Endodermal cell (in vitro differentiated cells): ENCODE measurements at regions not wholly inside any gene's neighbourhood (a gene's known extent, or its start where the extent isn't known, plus 50 kb on each side); places are given as distances from the start of the nearest gene placed in this dataset.
A peak's percentile ranks its signal among the peaks of the same experiment; 100 is the strongest.

Experiments
- DNase-seq: peaks from one replicate; pipeline ENCODE4 v3.0.0-alpha.2; 2017
- H3K27ac ChIP-seq: 2 replicates; pipeline ENCODE4 v1.5.1; 2013; ENCODE audit warnings: mild to moderate bottlenecking, low read depth, low read length, moderate library complexity
- H3K27me3 ChIP-seq: 2 replicates; pipeline ENCODE4 v1.6.1; 2013; ENCODE audit warnings: mild to moderate bottlenecking, low read length, moderate library complexity; ENCODE audit not compliant: insufficient read depth, control insufficient read depth, poor library complexity, severe bottlenecking
- H3K36me3 ChIP-seq: 2 replicates; pipeline ENCODE4 v1.7.0; 2013; ENCODE audit warnings: mild to moderate bottlenecking, low read length, moderate library complexity; ENCODE audit not compliant: control insufficient read depth, insufficient read depth
- H3K4me1 ChIP-seq: one replicate; pipeline ENCODE4 v1.7.0; 2013; ENCODE audit warnings: low read length; ENCODE audit not compliant: control insufficient read depth, insufficient read depth
- H3K4me3 ChIP-seq: 2 replicates; pipeline ENCODE4 v1.5.1; 2013; ENCODE audit warnings: mild to moderate bottlenecking, low read length, moderate library complexity
- H3K9ac ChIP-seq: 2 replicates; pipeline ENCODE4 v1.6.1; 2013; ENCODE audit warnings: mild to moderate bottlenecking, low read length, moderate library complexity; ENCODE audit not compliant: poor library complexity, severe bottlenecking; ENCODE audit errors: extremely low read depth
- H3K9me3 ChIP-seq: 2 replicates; pipeline ENCODE4 v1.6.1; 2013; ENCODE audit warnings: mild to moderate bottlenecking, low read length, moderate library complexity; ENCODE audit not compliant: control insufficient read depth
- H3K27ac Mint-ChIP-seq: 2 replicates; pipeline ENCODE4 v1.8.0; 2020; ENCODE audit warnings: mixed read lengths
- H3K27me3 Mint-ChIP-seq: 2 replicates; pipeline ENCODE4 v1.8.0; 2021; ENCODE audit warnings: mild to moderate bottlenecking, mixed read lengths; ENCODE audit not compliant: insufficient read depth
- H3K36me3 Mint-ChIP-seq: 2 replicates; pipeline ENCODE4 v1.8.0; 2020; ENCODE audit warnings: low read depth, mixed read lengths
- H3K4me1 Mint-ChIP-seq: 2 replicates; pipeline ENCODE4 v1.8.0; 2020; ENCODE audit warnings: mixed read lengths
- H3K4me3 Mint-ChIP-seq: 2 replicates; pipeline ENCODE4 v1.8.0; 2020; ENCODE audit warnings: mild to moderate bottlenecking, moderate library complexity, mixed read lengths
- H3K9me3 Mint-ChIP-seq: 2 replicates; pipeline ENCODE4 v1.8.0; 2020; ENCODE audit warnings: mild to moderate bottlenecking, mixed read lengths
- CTCF ChIP-seq: fragments of 200-600 bp; sonication (generic); conservative IDR thresholded peaks from 2 replicates; pipeline ENCODE4 v1.5.0; 2021; ENCODE audit warnings: antibody characterized with exemption, mild to moderate bottlenecking
- WGBS, 2 experiments: methylation state at CpG; one replicate each; pipeline versions ENCODE4 v1.1.5 to v1.1.7; 2013; ENCODE audit warnings: missing lambda C conversion rate in 2 of 2, mixed read lengths in 1 of 2; ENCODE audit not compliant: insufficient coverage in 1 of 2, insufficient read length in 1 of 2; 5-methylcytosine and 5-hydroxymethylcytosine counted together

DNA sequence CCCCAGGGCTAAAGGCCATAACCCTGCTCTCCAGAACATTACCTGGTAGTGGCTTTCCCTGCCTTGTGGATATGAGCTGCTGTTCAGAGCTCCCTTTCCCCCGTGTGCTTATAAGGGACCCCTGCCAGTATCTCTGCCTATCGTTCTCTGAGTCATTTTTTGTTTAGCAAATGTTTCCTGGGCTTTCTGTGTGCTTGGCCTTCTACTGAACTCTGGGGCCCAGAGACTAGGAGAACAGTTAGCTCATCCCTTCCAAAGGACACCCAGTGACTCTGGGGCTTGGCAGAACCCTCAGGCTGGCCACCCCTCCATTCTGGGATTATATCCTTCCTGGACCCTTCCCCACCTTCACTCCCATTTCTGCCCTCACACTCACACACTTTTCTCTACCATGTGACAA lies 80.8 kb upstream of the POU3F1 start:
- Histone ChIP-seq H3K9me3 (no peaks in the 10 kb centered on the region), H3K27ac (no peak overlapping the region), H3K9ac (no peak overlapping the region), H3K36me3 (no peaks in the 10 kb centered on the region), H3K27me3 (no peaks in the 10 kb centered on the region), H3K4me1 (no peaks in the 10 kb centered on the region), H3K4me3 (no peak overlapping the region)
- no peak overlapping the region for H3K27ac Mint-ChIP-seq
- no peak overlapping the region for H3K4me3 Mint-ChIP-seq
- H3K27me3 Mint-ChIP-seq: peaks cover 26% of the 10 kb centered on the region
- no peaks in the 10 kb centered on the region for H3K9me3 Mint-ChIP-seq
- 78 to 83% methylated on average over 2 of the region's 2 CpGs for WGBS, 2 experiments
- H3K4me1 Mint-ChIP-seq: no peaks in the 10 kb centered on the region
- DNase-seq: no peak
- H3K36me3 Mint-ChIP-seq: no peaks in the 10 kb centered on the region
- TF ChIP-seq CTCF: no peak

DNA sequence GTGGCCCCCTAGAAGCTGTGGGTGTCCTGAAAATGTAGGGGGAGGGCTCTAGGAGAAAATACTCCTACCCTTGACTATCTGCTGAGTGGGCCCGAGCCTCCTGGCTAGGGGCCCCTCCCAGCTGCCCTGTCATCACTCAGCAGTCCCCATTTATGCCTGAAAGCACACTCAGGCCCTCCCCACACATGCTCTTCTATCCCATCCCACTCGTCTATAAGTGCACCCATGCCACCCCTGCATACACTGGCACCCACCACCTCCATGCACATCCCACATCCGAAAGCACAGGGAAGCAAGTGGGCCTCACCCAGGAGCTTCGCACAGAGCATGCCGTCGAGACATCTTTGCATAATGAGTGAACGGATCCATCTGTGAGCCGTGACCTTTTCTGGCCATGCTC lies 80.4 kb upstream of the POU3F1 start:
- Histone ChIP-seq H3K4me1 (no peaks in the 10 kb centered on the region), H3K9me3 (no peaks in the 10 kb centered on the region), H3K4me3 (no peak overlapping the region), H3K27ac (no peak overlapping the region), H3K9ac (no peak overlapping the region), H3K27me3 (no peaks in the 10 kb centered on the region), H3K36me3 (no peaks in the 10 kb centered on the region)
- Mint-ChIP-seq H3K27ac (no peak overlapping the region), H3K4me3 (no peak overlapping the region), H3K9me3 (no peaks in the 10 kb centered on the region), H3K36me3 (no peaks in the 10 kb centered on the region), H3K27me3 (peaks cover 22% of the 10 kb centered on the region), H3K4me1 (no peaks in the 10 kb centered on the region)
- WGBS, 2 experiments: 89% methylated on average over 8 of the region's 8 CpGs; no CpG with 5 or more reads in 1 of the 2 experiments
- no peak for TF ChIP-seq CTCF
- no peak for DNase-seq

- Mint-ChIP-seq H3K4me3 (no peak overlapping the region), H3K9me3 (no peaks in the 10 kb centered on the region), H3K36me3 (no peaks in the 10 kb centered on the region), H3K27me3 (peaks cover 20% of the 10 kb centered on the region), H3K4me1 (no peaks in the 10 kb centered on the region), H3K27ac (no peak overlapping the region)
- H3K9ac ChIP-seq: no peak overlapping the region
- no peaks in the 10 kb centered on the region for H3K4me1 ChIP-seq
- no peak overlapping the region for H3K27ac ChIP-seq
- H3K27me3 ChIP-seq: no peaks in the 10 kb centered on the region
- H3K36me3 ChIP-seq: no peaks in the 10 kb centered on the region
- H3K9me3 ChIP-seq: no peaks in the 10 kb centered on the region
- DNase-seq: peak; percentile 44
- H3K4me3 ChIP-seq: no peak overlapping the region
- no peak for TF ChIP-seq CTCF
- WGBS, 2 experiments: 89 to 90% methylated on average over 4 to 21 of the region's 21 CpGs
Observed at GRCh38 chr1:38125837-38126520, 79.4 kb upstream of the POU3F1 start.
